AG10803 (cell line): ENCODE measurements at regions not wholly inside any gene's neighbourhood (a gene's known extent, or its start where the extent isn't known, plus 50 kb on each side); places are given as distances from the start of the nearest gene placed in this dataset.
A peak's percentile ranks its signal among the peaks of the same experiment; 100 is the strongest.

Source experiments
- DNase-seq: peaks from one replicate; pipeline ENCODE4 v3.0.0; 2010; ENCODE audit warnings: low read depth
- H3K4me3 ChIP-seq: 2 replicates; pipeline ENCODE4 v1.5.1; 2011; ENCODE audit warnings: mild to moderate bottlenecking, low read length, control low read depth
- CTCF ChIP-seq: conservative IDR thresholded peaks from 2 replicates; pipeline ENCODE4 v1.5.1; 2011; ENCODE audit warnings: mild to moderate bottlenecking, low read length, control low read depth, inconsistent platforms

GRCh38 chr6:135631821-135632220, 134.3 kb upstream of the AHI1 start:
- DNase-seq = no peak
- TF ChIP-seq CTCF = no peak
- H3K4me3 ChIP-seq = no peak overlapping the region

GRCh38 chr6:135633573-135633972, 136.0 kb upstream of the AHI1 start:
- no peak for TF ChIP-seq CTCF
- H3K4me3 ChIP-seq = no peak overlapping the region
- DNase-seq = no peak

GRCh38 chr6:135637701-135638100, 140.2 kb upstream of the AHI1 start:
- peak; percentile 6 for DNase-seq
- no peak for TF ChIP-seq CTCF
- no peak overlapping the region for H3K4me3 ChIP-seq

GRCh38 chr6:135638108-135638507, 140.6 kb upstream of the AHI1 start:
- no peak overlapping the region for H3K4me3 ChIP-seq
- no peak for TF ChIP-seq CTCF
- DNase-seq = no peak

- TF ChIP-seq CTCF = no peak
- no peak overlapping the region for H3K4me3 ChIP-seq
- DNase-seq = no peak
Measured at GRCh38 chr6:135640048-135640447, 142.5 kb upstream of the AHI1 start.

GRCh38 chr6:135640449-135641111, 143.0 kb upstream of the AHI1 start:
- no peak for TF ChIP-seq CTCF
- H3K4me3 ChIP-seq = no peak overlapping the region
- no peak for DNase-seq

GRCh38 chr6:135642912-135643311, 145.4 kb upstream of the AHI1 start:
- H3K4me3 ChIP-seq = no peak overlapping the region
- TF ChIP-seq CTCF = no peak
- no peak for DNase-seq
